Progenitor cell of endocrine pancreas (in vitro differentiated cells): ENCODE measurements at regions not wholly inside any gene's neighbourhood (a gene's known extent, or its start where the extent isn't known, plus 50 kb on each side); places are given as distances from the start of the nearest gene placed in this dataset.

ENCODE experiments used
- DNase-seq: peaks from one replicate; pipeline ENCODE4 v3.0.0; 2021; ENCODE audit warnings: low spot score; ENCODE audit not compliant: unreplicated experiment
- H3K27ac Mint-ChIP-seq: 2 replicates; pipeline ENCODE4 v1.8.0; 2021; ENCODE audit warnings: mild to moderate bottlenecking, moderate library complexity, mixed read lengths
- H3K27me3 Mint-ChIP-seq: 2 replicates; pipeline ENCODE4 v1.8.0; 2021; ENCODE audit warnings: mixed read lengths
- H3K36me3 Mint-ChIP-seq: 2 replicates; pipeline ENCODE4 v1.8.0; 2022; ENCODE audit warnings: mixed read lengths; ENCODE audit not compliant: insufficient read depth
- H3K4me1 Mint-ChIP-seq: 2 replicates; pipeline ENCODE4 v1.8.0; 2021; ENCODE audit warnings: low read depth, mixed read lengths
- H3K4me3 Mint-ChIP-seq: 2 replicates; pipeline ENCODE4 v1.8.0; 2021; ENCODE audit warnings: low read depth, mild to moderate bottlenecking, moderate library complexity, mixed read lengths
- H3K9me3 Mint-ChIP-seq: 2 replicates; pipeline ENCODE4 v1.8.0; 2021; ENCODE audit warnings: low read depth, mixed read lengths
- TF ChIP-seq, protein P1 (sequence below): fragments of 200-600 bp; sonication (generic); IDR thresholded peaks from one replicate; pipeline ENCODE4 v1.5.0; 2021; ENCODE audit warnings: antibody characterized with exemption, mild to moderate bottlenecking; ENCODE audit not compliant: unreplicated experiment

DNA sequence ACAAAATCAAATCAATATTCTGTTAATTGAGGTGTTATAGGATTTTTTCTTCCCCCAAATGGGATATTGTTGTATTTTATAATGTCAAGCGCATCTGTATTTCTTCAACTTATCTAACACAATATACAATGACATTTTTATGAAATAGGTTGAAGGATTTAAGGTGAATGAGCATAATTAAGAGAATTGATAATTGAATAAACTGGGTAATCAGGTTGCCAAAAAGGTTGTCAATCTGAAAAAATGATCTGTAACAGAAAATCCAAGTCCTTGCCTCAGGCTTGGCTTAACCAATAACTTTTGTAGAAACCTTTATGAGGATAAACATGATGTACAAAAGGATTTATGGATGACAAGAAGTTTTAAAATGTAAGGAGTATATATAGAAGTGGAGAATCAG is 1101.7 kb upstream of the EYS start:
- Mint-ChIP-seq H3K4me1 (no peaks in the 10 kb centered on the region), H3K36me3 (no peaks in the 10 kb centered on the region), H3K27ac (no peak overlapping the region), H3K9me3 (no peaks in the 10 kb centered on the region), H3K4me3 (no peak overlapping the region), H3K27me3 (no peaks in the 10 kb centered on the region)
- TF ChIP-seq, protein P1, sequence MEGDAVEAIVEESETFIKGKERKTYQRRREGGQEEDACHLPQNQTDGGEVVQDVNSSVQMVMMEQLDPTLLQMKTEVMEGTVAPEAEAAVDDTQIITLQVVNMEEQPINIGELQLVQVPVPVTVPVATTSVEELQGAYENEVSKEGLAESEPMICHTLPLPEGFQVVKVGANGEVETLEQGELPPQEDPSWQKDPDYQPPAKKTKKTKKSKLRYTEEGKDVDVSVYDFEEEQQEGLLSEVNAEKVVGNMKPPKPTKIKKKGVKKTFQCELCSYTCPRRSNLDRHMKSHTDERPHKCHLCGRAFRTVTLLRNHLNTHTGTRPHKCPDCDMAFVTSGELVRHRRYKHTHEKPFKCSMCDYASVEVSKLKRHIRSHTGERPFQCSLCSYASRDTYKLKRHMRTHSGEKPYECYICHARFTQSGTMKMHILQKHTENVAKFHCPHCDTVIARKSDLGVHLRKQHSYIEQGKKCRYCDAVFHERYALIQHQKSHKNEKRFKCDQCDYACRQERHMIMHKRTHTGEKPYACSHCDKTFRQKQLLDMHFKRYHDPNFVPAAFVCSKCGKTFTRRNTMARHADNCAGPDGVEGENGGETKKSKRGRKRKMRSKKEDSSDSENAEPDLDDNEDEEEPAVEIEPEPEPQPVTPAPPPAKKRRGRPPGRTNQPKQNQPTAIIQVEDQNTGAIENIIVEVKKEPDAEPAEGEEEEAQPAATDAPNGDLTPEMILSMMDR: no peak
- DNase-seq: no peak

DNA sequence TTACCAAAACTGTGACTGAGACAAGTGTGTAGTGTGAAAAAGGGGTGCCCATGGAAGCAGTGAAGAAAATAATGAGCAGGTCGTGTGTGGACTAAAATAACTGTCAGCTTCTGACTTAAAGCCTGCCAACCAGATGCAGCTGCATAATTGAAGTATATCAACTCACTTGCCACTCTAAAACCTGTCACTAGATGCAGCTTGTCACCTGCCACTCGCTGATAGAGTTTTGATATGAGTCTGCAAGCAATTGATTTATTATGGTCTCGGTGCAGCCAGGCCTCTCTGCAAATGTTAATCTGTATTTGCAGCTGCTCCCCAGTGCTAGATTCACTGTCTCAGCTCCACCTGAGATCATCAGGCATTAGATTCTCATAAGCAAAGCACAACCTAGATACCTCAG is 1090.0 kb upstream of the EYS start:
- Mint-ChIP-seq H3K27ac (no peak overlapping the region), H3K36me3 (no peaks in the 10 kb centered on the region), H3K4me1 (no peaks in the 10 kb centered on the region), H3K27me3 (no peaks in the 10 kb centered on the region), H3K4me3 (no peak overlapping the region), H3K9me3 (no peaks in the 10 kb centered on the region)
- DNase-seq: no peak
- TF ChIP-seq, protein P1: no peak

DNA sequence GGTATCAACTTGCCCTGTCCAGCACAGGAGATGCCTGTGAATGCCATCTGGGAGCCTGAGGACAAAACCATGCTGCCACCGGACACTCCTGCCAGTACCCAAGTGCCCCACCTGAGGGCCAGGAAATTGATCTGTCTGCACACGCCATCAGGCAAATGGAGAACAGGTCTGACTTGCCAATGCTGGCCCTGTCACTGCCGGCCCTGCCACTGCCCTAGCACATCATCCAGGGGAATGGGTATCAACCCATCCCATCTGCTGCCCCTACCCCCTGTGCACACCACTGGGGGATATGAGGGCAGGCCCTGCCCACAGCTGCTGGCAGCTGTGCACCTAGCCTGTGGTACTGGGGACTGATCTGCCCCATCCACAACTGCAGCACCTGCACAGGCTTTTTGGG is 1081.6 kb upstream of the EYS start:
- no peak for DNase-seq
- Mint-ChIP-seq H3K27me3 (no peaks in the 10 kb centered on the region), H3K27ac (no peak overlapping the region), H3K9me3 (no peaks in the 10 kb centered on the region), H3K4me1 (no peaks in the 10 kb centered on the region), H3K36me3 (no peaks in the 10 kb centered on the region), H3K4me3 (no peak overlapping the region)
- TF ChIP-seq, protein P1: no peak

DNA sequence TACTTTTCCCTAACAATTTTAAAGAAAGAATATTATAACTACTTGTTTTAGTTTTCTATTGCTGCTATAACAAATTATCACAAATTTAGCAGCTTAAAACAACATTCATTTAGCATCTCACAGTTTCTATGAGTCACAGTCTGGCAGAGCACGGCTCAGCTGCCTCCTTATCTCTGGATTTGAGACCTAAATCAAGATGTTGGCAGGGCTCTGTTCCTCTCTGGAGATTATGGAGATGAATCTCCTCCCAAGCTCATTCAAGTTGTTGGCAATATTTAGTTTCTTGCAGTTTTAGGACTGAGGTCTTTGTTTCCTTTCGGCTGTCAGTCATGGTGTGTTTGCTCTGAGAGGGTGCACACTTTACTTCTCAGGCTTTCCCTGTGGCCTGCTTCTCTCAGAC is 1065.8 kb upstream of the EYS start:
- H3K27me3 Mint-ChIP-seq: no peaks in the 10 kb centered on the region
- H3K9me3 Mint-ChIP-seq: peaks cover 17% of the 10 kb centered on the region
- H3K27ac Mint-ChIP-seq: no peak overlapping the region
- DNase-seq: no peak
- TF ChIP-seq, protein P1: no peak
- no peak overlapping the region for H3K4me3 Mint-ChIP-seq
- H3K36me3 Mint-ChIP-seq: no peaks in the 10 kb centered on the region
- H3K4me1 Mint-ChIP-seq: no peaks in the 10 kb centered on the region

DNA sequence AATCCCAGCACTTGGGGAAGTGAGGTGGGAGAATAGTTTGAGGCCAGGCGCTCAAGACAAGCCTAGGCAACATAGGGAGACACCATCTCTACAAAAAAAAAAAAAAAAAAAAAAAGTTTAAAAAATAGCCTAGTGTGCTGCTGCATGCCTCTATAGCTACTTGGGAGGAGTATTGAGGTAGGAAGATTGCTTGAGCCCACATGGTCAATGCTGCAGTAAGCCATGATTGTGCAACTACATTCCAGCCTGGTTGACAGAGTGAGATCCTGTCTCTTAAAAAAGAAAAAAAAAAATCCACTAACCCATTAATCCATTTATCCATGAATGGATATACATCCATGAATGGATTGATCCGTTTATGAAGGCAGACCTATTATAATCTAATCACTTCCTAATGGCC is 1064.6 kb upstream of the EYS start:
- H3K27ac Mint-ChIP-seq: no peak overlapping the region

More for the DNA sequence above, 1064.6 kb upstream of the EYS start:
- Mint-ChIP-seq H3K36me3 (no peaks in the 10 kb centered on the region), H3K27me3 (no peaks in the 10 kb centered on the region), H3K4me1 (no peaks in the 10 kb centered on the region), H3K4me3 (no peak overlapping the region), H3K9me3 (peaks cover 12% of the 10 kb centered on the region)
- TF ChIP-seq, protein P1: no peak
- DNase-seq: no peak
